ENCODE measurements at regions not wholly inside any gene's neighbourhood (a gene's known extent, or its start where the extent isn't known, plus 50 kb on each side); places are given as distances from the start of the nearest gene placed in this dataset.

- peak; percentile 34 for DNase-seq (ENCODE audit: low read depth)
- H3K4me3 ChIP-seq (ENCODE audit: low read depth, low read length), result no peak overlapping the region
- peak; percentile 54 for TF ChIP-seq CTCF (IDR thresholded peaks at IDR 0.05; ENCODE audit: control insufficient read depth, extremely low read depth, insufficient read depth)
Observed at GRCh38 chr2:203650860-203651613, 55.4 kb upstream of the CD28 start.

DNA sequence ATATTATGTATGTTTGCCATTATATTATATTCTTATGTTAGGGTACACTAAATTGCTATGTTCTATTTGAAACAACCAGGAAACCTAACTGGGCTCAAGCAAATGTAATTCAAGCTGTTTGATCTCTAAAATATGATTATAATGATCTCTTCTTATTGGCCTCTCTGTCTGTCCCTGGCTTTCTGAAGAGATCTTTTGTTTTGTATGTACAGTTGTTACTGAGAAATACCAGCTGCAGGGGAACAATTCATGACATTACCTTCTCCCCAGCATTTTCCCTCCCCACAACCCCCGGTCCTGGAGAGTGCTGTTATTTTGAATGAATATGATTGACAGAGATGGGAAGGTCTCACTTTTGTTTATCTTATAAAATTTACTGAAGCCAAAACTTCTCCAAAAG lies 54.8 kb upstream of the CD28 start:
- DNase-seq (ENCODE audit: low read depth), result no peak
- no peak for TF ChIP-seq CTCF (IDR thresholded peaks at IDR 0.05; ENCODE audit: control insufficient read depth, extremely low read depth, insufficient read depth)

DNA sequence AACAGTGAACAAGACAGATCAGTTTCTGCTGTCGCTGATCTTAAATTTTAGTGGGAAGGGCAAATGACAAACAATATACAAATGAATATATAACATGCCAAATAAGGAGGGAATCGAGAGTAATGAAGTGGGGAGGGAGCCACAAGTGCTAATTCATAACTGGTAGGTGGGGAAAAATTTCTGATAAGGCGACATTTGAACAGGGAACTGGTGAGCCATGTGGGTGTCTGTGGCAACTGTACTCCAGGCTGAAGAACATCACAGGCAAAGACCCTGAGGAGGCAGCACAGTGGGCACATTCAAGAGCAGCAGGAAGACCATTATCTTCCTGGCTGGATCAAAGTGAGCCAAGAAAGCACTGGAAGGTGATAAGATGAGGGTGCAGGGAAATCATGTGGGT lies 51.6 kb upstream of the CD28 start:
- no peak for TF ChIP-seq CTCF (IDR thresholded peaks at IDR 0.05; ENCODE audit: control insufficient read depth, extremely low read depth, insufficient read depth)
- H3K4me3 ChIP-seq (ENCODE audit: low read depth, low read length), result no peak overlapping the region

More for the DNA sequence above, 54.8 kb upstream of the CD28 start:
- no peak overlapping the region for H3K4me3 ChIP-seq (ENCODE audit: low read depth, low read length)

DNA sequence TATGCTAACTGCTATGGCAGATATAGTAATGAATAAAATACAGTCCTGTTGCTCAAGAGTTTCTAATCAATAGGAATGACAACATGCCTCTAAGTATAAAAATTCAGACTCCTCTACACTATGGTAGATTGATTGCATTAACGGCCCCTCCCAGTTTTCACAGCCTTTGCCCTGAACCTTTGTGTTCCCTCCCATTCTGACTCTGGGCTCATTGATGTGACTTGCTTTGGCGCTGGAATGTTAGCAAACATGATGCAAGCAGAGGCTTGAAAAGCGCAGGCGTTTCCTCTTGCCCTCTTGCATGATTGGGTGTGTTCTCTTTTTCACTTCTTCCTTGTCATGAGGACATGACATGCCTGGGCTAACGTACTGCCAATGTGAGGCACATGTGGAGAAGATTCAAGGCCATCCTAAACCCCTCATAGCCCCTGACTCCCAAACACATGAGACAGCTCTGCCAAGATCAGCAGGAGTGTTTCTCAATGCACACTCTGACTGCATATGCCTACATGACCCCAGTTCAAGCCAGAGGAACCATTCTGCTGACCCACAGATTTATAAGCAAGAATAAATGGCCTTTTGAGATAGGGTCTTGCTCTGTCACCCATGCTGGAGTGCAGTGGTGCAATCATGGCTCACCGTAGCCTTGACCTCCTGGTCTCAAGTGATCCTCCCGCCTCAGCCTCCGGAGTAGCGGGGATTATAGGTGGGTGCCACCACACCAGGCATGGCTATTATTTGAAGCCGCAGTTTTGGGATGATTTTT lies 49.7 kb upstream of the CD28 start:
- TF ChIP-seq CTCF (IDR thresholded peaks at IDR 0.05; ENCODE audit: control insufficient read depth, extremely low read depth, insufficient read depth), result no peak
- DNase-seq (ENCODE audit: low read depth), result no peak

More for the DNA sequence above, 51.6 kb upstream of the CD28 start:
- DNase-seq (ENCODE audit: low read depth), result no peak

More for the DNA sequence above, 49.7 kb upstream of the CD28 start:
- no peak overlapping the region for H3K4me3 ChIP-seq (ENCODE audit: low read depth, low read length)
